ENCODE measurements at regions not wholly inside any gene's neighbourhood (a gene's known extent, or its start where the extent isn't known, plus 50 kb on each side); places are given as distances from the start of the nearest gene placed in this dataset.
"Not testable (repeated sequence)": the region's sequence is repeated elsewhere in the genome, so short reads cannot be mapped to it uniquely, and the experiment has no call there.

DNA sequence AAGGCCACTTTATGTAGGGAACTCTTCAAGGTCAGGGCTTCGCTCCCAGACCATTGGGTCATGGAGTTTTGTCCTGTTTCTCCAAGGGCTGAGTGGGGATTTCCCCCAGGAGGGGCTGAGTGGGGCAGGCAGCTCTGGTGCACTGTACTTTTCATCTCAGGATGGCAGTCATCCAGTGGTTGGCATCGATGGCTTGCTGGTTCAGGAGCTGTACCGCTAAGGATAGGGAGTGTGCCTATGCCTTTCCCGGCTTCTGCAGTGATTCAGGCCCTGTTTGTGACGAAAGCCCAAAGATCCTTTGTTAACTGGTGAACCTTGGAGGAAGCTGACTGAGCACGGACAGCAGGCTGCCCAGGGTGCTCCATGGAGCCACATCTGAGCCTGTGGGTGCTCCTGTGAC is 100.1 kb upstream of the GADD45A start:
- DNase-seq (ENCODE audit: low read depth), result no peak

DNA sequence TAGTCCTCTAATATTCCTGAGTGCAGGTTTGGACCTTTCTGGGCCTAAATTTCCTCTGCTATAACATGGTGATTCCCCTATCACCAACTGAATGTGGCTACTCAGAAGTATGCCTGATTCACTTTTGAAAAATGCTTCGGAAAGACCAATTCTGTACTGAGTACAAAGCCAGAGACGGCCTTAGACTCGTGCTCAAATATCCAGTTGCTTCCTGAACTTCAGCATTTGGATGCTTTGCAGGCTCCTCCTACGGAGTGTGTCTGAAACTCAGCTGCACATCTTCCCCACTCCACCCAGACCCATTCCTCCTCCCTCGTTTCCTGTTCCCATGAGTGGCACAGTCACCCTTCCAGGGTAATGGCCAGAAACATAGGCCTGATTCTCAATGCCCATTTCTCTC is 98.4 kb upstream of the GADD45A start:
- DNase-seq (ENCODE audit: low read depth), result no peak

GRCh38 chr1:67588178-67588855 is 96.7 kb upstream of the GADD45A start:
- no peak for DNase-seq (ENCODE audit: low read depth)

GRCh38 chr1:67589519-67590233 is 95.3 kb upstream of the GADD45A start:
- no peak for DNase-seq (ENCODE audit: low read depth)

GRCh38 chr1:67590329-67590728 is 94.7 kb upstream of the GADD45A start:
- DNase-seq (ENCODE audit: low read depth), result no peak

- no peak for DNase-seq (ENCODE audit: low read depth)
Observed at GRCh38 chr1:67594764-67595163, 90.2 kb upstream of the GADD45A start.

- no peak for DNase-seq (ENCODE audit: low read depth)
Observed at GRCh38 chr1:67596674-67597073, 88.3 kb upstream of the GADD45A start.

- no peak for DNase-seq (ENCODE audit: low read depth)
Observed at GRCh38 chr1:67597336-67597735, 87.7 kb upstream of the GADD45A start.

GRCh38 chr1:67599085-67599484 is 85.9 kb upstream of the GADD45A start:
- DNase-seq (ENCODE audit: low read depth), result no peak

- no peak for DNase-seq (ENCODE audit: low read depth)
Observed at GRCh38 chr1:67601539-67601938, 83.5 kb upstream of the GADD45A start.

DNA sequence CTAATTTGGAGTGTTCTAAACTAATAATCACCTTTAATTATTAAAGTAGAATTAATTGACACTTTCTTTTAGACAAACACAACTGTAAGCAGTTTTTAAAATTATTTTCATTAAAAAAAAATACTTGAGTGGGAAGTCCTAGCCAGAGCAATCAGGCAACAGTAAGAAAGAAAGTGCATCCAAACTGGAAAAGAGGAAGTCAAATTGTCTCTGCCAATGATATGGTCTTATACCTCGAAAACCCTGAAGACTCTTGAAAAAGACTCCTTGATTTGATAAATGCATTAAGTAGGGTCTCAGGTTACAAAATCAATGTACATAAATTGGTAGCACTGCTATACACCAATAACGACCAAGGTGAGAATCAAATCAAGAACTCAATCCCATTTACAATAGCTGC is 83.0 kb upstream of the GADD45A start:
- DNase-seq (ENCODE audit: low read depth), result no peak

GRCh38 chr1:67604778-67605177 is 80.2 kb upstream of the GADD45A start:
- no peak for DNase-seq (ENCODE audit: low read depth)

DNA sequence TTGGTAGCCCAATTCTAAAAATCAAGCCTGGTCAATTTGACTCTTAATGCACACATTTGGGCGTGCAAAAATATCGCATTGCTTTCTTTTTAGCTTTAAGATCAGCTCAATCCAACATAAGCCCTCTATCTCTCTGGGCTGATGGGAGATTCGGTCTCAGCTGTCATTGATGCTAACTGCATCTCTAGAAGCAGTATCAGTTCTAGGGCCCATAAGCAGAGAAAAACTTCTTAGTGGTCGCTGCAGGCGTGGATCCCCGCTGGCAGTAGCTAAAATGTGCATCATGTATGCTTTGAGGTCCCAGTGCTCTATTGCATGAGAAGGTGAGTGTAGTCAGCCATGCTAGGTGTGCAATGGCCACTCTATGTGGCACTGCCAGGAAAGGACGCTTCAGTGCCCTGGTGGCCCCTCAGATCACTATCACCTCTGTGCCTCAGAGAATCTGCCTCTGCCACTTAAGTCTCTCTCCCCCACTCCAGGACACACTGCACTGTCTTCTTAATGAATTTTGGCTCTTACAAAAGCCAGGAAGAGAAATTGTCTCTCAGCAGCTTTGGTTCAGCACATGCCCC is 79.7 kb upstream of the GADD45A start:
- DNase-seq (ENCODE audit: low read depth), result no peak

DNA sequence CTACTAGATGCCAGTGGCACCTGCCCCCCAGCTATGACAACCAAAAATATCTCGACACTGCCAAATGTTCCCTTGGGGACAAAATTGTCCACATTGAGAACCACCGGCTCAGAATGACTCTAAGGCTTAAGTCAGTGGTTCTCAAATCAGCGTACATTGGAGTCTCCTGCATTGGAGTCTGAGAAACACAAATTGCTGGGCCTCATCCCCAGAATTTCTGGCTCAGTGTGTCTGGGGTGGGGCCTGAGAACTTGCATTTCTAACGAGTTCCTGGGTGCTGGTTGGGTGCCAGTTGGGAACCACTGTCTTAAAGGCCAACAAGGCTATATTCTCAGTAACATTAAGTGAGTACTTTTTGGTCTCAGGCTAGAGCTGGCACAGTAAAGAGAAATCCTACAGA is 77.7 kb upstream of the GADD45A start:
- DNase-seq (ENCODE audit: low read depth), result no peak

DNA sequence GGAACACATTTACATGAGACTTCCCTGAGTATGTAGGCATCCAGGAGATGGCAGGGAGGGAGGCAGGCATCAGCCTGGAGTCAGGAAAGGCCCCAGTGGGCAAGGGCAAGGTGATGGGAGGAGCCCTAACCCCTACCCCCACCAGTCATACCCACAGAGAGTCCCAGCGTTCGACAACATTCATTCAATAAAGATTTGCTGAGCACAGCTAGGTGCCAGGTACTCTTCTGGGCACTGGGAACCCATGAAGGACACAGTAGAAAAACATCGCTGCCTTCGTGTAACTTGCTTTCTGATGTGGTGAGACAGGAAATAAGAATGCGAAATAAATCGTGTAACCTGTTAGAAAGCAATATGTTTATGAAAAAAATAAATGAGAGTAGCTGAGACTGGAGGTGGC is 77.3 kb upstream of the GADD45A start:
- no peak for DNase-seq (ENCODE audit: low read depth)

DNA sequence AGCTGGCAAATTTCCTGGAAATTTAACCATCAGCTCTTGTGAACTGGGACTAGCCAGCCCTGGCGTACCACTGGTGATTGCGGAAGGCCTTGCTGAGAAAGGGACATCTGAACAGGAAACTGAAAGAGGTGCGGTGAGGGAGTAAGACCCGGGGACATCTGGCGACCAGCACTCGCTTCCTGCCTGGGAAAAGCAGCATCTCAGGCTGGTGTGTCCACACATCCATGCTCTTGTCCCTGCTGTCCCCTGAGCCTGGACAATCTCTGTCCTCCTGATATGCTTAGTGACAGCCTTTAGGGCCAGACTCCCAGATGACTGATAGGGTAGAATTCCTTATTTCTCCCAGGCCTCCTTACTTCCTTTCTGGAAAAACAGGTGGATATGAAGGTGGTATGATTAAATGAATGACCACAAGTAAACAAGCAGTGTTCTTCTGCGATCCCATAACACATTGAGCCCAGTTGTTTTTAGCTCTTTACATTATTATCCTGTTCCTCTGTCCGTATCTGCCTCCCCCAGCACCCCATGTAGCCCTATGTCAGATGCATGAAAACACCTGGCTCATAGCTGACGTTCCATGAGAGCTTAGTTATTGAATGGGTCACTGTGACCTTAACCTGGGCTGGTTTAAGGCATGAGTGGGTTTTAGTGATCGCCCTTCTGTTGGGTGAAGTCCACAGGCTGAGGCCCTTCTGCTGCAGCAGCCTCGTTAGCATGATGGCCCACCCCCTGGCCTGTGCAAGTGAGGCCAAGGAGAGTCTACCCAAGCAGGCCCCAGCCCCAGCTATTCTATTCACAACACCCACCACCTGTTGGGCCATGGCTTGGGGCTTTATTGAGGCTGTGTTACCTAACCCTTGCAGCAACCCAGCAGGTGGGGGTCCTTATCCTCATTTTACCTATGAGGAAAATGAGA is 76.1 kb upstream of the GADD45A start:
- no peak for DNase-seq (ENCODE audit: low read depth)

DNA sequence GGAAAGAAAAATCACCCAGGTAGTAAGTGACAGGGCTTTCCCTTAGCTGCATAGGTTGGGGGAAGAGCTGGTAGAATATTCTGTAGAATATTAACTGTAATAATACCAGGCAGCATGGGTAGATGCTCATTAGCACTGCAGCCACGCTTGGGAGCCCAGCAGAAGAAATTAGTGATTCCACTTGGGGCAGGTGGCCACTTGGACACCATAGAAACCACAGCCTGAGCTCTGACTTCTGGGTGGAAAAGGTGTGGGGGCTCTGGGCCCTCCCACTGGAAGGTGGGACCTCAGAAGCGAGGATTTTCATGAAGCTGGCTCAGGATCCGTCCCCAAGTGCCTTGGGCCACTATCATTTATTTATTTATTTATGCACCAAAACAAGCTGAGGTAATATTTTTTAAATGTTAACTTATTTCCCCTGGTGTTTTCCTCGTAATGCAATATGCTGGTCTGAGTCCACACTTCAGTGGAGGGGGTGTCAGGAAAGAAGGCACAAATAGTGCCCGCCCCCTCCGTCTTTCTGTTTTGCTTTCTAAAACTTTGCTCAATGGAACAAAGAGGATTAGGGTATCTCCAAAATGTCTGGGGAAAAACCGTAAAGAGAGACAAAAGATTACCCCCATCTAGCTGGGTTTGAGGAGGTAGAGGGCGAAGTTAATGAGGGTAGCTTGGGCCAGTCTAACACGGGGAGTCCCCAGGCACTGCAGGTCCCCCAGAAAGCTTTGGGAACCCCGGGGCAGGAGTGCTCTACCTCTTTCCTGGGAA is 75.2 kb upstream of the GADD45A start:
- no peak for DNase-seq (ENCODE audit: low read depth)

GRCh38 chr1:67610450-67610849 is 74.6 kb upstream of the GADD45A start:
- DNase-seq (ENCODE audit: low read depth), result no peak

DNA sequence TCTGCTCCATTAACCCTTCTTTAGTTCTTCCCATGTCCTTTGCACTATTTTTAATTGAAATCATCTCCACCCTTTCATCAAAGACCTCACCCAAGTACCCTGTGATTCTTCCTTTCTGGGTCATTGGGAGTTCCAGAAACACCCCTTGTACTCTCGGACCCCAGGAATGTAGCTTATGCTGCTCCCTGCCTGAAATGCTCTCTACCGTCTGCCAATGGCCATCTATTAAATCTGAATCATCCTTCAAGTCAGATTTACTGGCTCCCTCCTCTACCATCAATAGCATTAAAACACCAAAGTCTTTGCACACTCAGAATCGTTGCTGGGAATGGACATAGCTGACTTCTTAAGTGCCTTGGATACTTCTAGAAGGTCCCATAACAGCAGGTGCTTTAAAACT is 73.2 kb upstream of the GADD45A start:
- DNase-seq (ENCODE audit: low read depth), result no peak

GRCh38 chr1:67612788-67613241 is 72.2 kb upstream of the GADD45A start:
- DNase-seq (ENCODE audit: low read depth), result no peak

DNA sequence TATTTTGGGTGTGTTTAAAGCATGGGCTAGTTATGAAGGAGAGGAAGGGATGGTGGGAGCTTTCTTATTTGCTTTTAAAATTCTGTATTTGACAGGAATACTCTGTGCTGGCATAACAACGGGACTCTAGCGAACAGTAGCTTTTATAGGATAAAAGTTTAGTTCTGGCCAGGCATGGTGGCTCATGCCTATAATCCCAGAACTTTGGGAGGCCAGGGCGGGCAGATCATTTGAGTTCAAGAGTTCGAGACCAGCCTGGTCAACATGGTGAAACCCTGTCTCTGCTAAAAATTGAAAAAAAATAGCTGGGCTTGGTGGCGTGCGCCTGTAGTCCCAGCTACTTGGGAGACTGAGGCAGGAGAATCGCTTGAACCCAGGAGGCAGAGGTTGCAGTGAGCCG is 71.5 kb upstream of the GADD45A start:
- not testable (repeated sequence) for DNase-seq (ENCODE audit: low read depth)

- no peak for DNase-seq (ENCODE audit: low read depth)
Observed at GRCh38 chr1:67614511-67614934, 70.5 kb upstream of the GADD45A start.

Data from activated T-cell treated with anti-CD3 and anti-CD28 coated beads for 1 hour (primary cell).